Stimulated activated CD4-positive, alpha-beta T cell treated with anti-CD3 and anti-CD28 coated beads, Interleukin-4, amount 100 ng/mL, for 1 hour (primary cell): ENCODE measurements at regions not wholly inside any gene's neighbourhood (a gene's known extent, or its start where the extent isn't known, plus 50 kb on each side); places are given as distances from the start of the nearest gene placed in this dataset.

Experiments
- DNase-seq: peaks from one replicate; pipeline ENCODE4 v3.0.0-alpha.2; 2020

- no peak for DNase-seq
Observed at GRCh38 chr1:22387919-22388580, 63.6 kb upstream of the ZBTB40 start.

GRCh38 chr1:22388671-22389450 is 62.8 kb upstream of the ZBTB40 start:
- no peak for DNase-seq

DNA sequence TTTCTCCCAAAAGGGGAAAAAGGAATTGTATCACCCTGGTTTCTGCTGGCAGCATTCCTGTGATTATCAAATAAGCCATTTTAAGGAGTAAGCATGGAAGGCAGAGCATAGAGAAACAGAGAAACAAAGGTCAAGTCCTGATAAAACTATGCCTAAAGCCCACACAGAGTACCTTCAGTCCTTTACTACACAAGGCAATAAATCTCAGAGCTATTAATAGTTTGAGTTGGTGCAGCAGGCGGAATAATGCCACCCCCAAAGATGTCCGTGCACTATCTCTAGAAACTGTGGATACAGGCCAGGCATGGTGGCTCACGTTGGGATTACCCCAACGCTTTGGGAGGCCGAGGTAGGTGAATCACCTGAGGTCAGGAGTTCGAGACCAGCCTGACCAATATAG is 58.1 kb upstream of the ZBTB40 start:
- no peak for DNase-seq

GRCh38 chr1:22398656-22399420 is 52.8 kb upstream of the ZBTB40 start:
- no peak for DNase-seq

DNA sequence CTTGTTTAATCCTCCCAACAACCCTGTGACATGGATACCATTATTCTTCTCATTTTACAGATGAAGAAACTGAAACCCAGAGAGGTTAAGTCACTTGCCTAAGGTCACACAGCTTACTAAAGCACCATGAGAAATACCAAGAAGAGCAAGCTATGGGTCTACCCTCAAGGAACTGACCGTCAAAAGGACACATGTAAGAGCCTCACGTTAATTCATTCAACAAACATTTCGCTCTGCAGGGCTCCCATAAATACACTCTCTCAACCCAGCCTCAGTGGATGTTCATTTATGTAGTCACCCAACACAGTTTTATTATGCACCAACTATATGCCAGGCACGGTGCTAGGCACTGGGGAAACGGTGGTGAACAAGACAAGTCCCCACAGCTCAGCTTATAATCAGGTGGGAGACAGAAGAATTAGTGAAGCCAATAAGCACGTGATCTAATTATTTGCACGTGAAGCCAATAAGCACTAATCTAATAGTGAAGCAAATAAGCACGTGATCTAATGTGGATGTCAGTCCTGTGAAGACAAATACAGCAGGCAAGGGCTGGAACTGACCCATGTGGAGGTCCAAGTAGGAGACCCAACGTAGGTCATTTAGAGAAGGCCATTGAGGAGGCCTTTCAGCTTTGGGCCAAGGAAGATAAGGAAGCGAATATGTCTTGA is 52.1 kb upstream of the ZBTB40 start:
- no peak for DNase-seq
